Activated naive CD4-positive, alpha-beta T cell treated with anti-CD3 and anti-CD28 coated beads, Interleukin-2, amount 10 ng/mL, durations not matched to agents 7 days and 5 days (primary cell): ENCODE measurements at regions not wholly inside any gene's neighbourhood (a gene's known extent, or its start where the extent isn't known, plus 50 kb on each side); places are given as distances from the start of the nearest gene placed in this dataset.

Experiments
- CTCF ChIA-PET: fragments of 350-600 bp; sonication (Branson Sonifier 250); formaldehyde crosslinking; loops from one replicate; lab custom pipeline; 2021; ENCODE audit warnings: antibody characterized with exemption; lab: Charles Lee
- DNase-seq: peaks from one replicate; pipeline ENCODE4 v3.0.0-alpha.2; 2020
- H3K27ac Mint-ChIP-seq: one replicate; pipeline ENCODE4 v1.8.0; 2021; ENCODE audit warnings: mild to moderate bottlenecking, moderate library complexity, mixed read lengths
- H3K27me3 Mint-ChIP-seq: one replicate; pipeline ENCODE4 v1.8.0; 2021; ENCODE audit warnings: mild to moderate bottlenecking, mixed read lengths
- H3K36me3 Mint-ChIP-seq: one replicate; pipeline ENCODE4 v1.8.0; 2021; ENCODE audit warnings: mixed read lengths
- H3K4me1 Mint-ChIP-seq: one replicate; pipeline ENCODE4 v1.8.0; 2021; ENCODE audit warnings: mixed read lengths
- H3K4me3 Mint-ChIP-seq: one replicate; pipeline ENCODE4 v1.8.0; 2021; ENCODE audit warnings: mild to moderate bottlenecking, moderate library complexity, mixed read lengths
- H3K9me3 Mint-ChIP-seq: one replicate; pipeline ENCODE4 v1.8.0; 2021; ENCODE audit warnings: mixed read lengths

GRCh38 chr3:40843851-40844548 lies 319.2 kb downstream of the ZNF621 start:
- no peaks in the 10 kb centered on the region for H3K4me1 Mint-ChIP-seq
- CTCF ChIA-PET: no interaction called here

GRCh38 chr3:40844896-40845295 lies 320.1 kb downstream of the ZNF621 start:
- no peaks in the 10 kb centered on the region for H3K4me1 Mint-ChIP-seq
- DNase-seq: no peak
- H3K27ac Mint-ChIP-seq: no peak overlapping the region
- CTCF ChIA-PET: no interaction called here
- no peaks in the 10 kb centered on the region for H3K36me3 Mint-ChIP-seq
- no peak overlapping the region for H3K4me3 Mint-ChIP-seq
- H3K27me3 Mint-ChIP-seq: peaks cover 4% of the 10 kb centered on the region
- H3K9me3 Mint-ChIP-seq: no peaks in the 10 kb centered on the region

More at GRCh38 chr3:40843851-40844548, 319.2 kb downstream of the ZNF621 start:
- Mint-ChIP-seq H3K36me3 (no peaks in the 10 kb centered on the region), H3K27ac (no peak overlapping the region), H3K4me3 (no peak overlapping the region), H3K9me3 (no peaks in the 10 kb centered on the region), H3K27me3 (peaks cover 4% of the 10 kb centered on the region)
- DNase-seq: no peak

GRCh38 chr3:40845447-40845846 lies 320.7 kb downstream of the ZNF621 start:
- Mint-ChIP-seq H3K9me3 (no peaks in the 10 kb centered on the region), H3K27me3 (peaks cover 4% of the 10 kb centered on the region), H3K27ac (no peak overlapping the region), H3K36me3 (no peaks in the 10 kb centered on the region), H3K4me3 (no peak overlapping the region), H3K4me1 (no peaks in the 10 kb centered on the region)
- DNase-seq: no peak
- CTCF ChIA-PET: no interaction called here

- DNase-seq: no peak
- Mint-ChIP-seq H3K4me1 (no peaks in the 10 kb centered on the region), H3K4me3 (no peak overlapping the region), H3K36me3 (no peaks in the 10 kb centered on the region), H3K27me3 (peaks cover 4% of the 10 kb centered on the region), H3K27ac (no peak overlapping the region), H3K9me3 (no peaks in the 10 kb centered on the region)
- CTCF ChIA-PET: no interaction called here
Observed at GRCh38 chr3:40845916-40846315, 321.2 kb downstream of the ZNF621 start.

GRCh38 chr3:40846451-40846850 lies 321.7 kb downstream of the ZNF621 start:
- Mint-ChIP-seq H3K9me3 (no peaks in the 10 kb centered on the region), H3K4me1 (no peaks in the 10 kb centered on the region), H3K4me3 (no peak overlapping the region), H3K36me3 (no peaks in the 10 kb centered on the region), H3K27ac (no peak overlapping the region), H3K27me3 (peaks cover 4% of the 10 kb centered on the region)
- DNase-seq: no peak
- CTCF ChIA-PET: no interaction called here

- H3K4me3 Mint-ChIP-seq: no peak overlapping the region
- H3K27me3 Mint-ChIP-seq: peaks cover 4% of the 10 kb centered on the region
- H3K36me3 Mint-ChIP-seq: no peaks in the 10 kb centered on the region
- no peak for DNase-seq
- no peaks in the 10 kb centered on the region for H3K4me1 Mint-ChIP-seq
- H3K9me3 Mint-ChIP-seq: no peaks in the 10 kb centered on the region
- CTCF ChIA-PET: no interaction called here
- no peak overlapping the region for H3K27ac Mint-ChIP-seq
Observed at GRCh38 chr3:40847551-40847992, 322.8 kb downstream of the ZNF621 start.

GRCh38 chr3:40848421-40848820 lies 323.7 kb downstream of the ZNF621 start:
- Mint-ChIP-seq H3K4me1 (no peaks in the 10 kb centered on the region), H3K36me3 (no peaks in the 10 kb centered on the region), H3K4me3 (no peak overlapping the region), H3K27me3 (peaks cover 4% of the 10 kb centered on the region), H3K9me3 (no peaks in the 10 kb centered on the region), H3K27ac (no peak overlapping the region)
- CTCF ChIA-PET: no interaction called here
- no peak for DNase-seq

GRCh38 chr3:40850861-40851260 lies 326.1 kb downstream of the ZNF621 start:
- no peaks in the 10 kb centered on the region for H3K4me1 Mint-ChIP-seq
- no peaks in the 10 kb centered on the region for H3K9me3 Mint-ChIP-seq
- H3K36me3 Mint-ChIP-seq: no peaks in the 10 kb centered on the region
- no peak overlapping the region for H3K27ac Mint-ChIP-seq
- CTCF ChIA-PET: no interaction called here
- H3K4me3 Mint-ChIP-seq: no peak overlapping the region
- H3K27me3 Mint-ChIP-seq: no peaks in the 10 kb centered on the region
- no peak for DNase-seq

GRCh38 chr3:40851836-40852235 lies 327.1 kb downstream of the ZNF621 start:
- Mint-ChIP-seq H3K27me3 (no peaks in the 10 kb centered on the region), H3K4me3 (no peak overlapping the region), H3K9me3 (no peaks in the 10 kb centered on the region), H3K36me3 (no peaks in the 10 kb centered on the region), H3K27ac (no peak overlapping the region), H3K4me1 (no peaks in the 10 kb centered on the region)
- no peak for DNase-seq
- CTCF ChIA-PET: no interaction called here

GRCh38 chr3:40852712-40853111 lies 328.0 kb downstream of the ZNF621 start:
- Mint-ChIP-seq H3K27me3 (no peaks in the 10 kb centered on the region), H3K27ac (no peak overlapping the region), H3K4me3 (no peak overlapping the region), H3K9me3 (no peaks in the 10 kb centered on the region), H3K4me1 (no peaks in the 10 kb centered on the region), H3K36me3 (no peaks in the 10 kb centered on the region)
- DNase-seq: no peak
- CTCF ChIA-PET: no interaction called here

GRCh38 chr3:40853474-40853873 lies 328.7 kb downstream of the ZNF621 start:
- Mint-ChIP-seq H3K27me3 (no peaks in the 10 kb centered on the region), H3K36me3 (no peaks in the 10 kb centered on the region), H3K9me3 (no peaks in the 10 kb centered on the region), H3K4me1 (no peaks in the 10 kb centered on the region), H3K27ac (no peak overlapping the region), H3K4me3 (no peak overlapping the region)
- DNase-seq: no peak
- CTCF ChIA-PET: no interaction called here

- CTCF ChIA-PET: no interaction called here
- H3K36me3 Mint-ChIP-seq: no peaks in the 10 kb centered on the region
- no peaks in the 10 kb centered on the region for H3K4me1 Mint-ChIP-seq
- no peak for DNase-seq
- no peaks in the 10 kb centered on the region for H3K9me3 Mint-ChIP-seq
- no peaks in the 10 kb centered on the region for H3K27me3 Mint-ChIP-seq
- no peak overlapping the region for H3K27ac Mint-ChIP-seq
- H3K4me3 Mint-ChIP-seq: no peak overlapping the region
Observed at GRCh38 chr3:40855871-40856270, 331.1 kb downstream of the ZNF621 start.

GRCh38 chr3:40858364-40859115 lies 333.8 kb downstream of the ZNF621 start:
- Mint-ChIP-seq H3K4me1 (no peaks in the 10 kb centered on the region), H3K27me3 (no peaks in the 10 kb centered on the region), H3K27ac (no peak overlapping the region), H3K9me3 (no peaks in the 10 kb centered on the region), H3K4me3 (no peak overlapping the region), H3K36me3 (no peaks in the 10 kb centered on the region)
- no peak for DNase-seq
- CTCF ChIA-PET: no interaction called here

- Mint-ChIP-seq H3K9me3 (no peaks in the 10 kb centered on the region), H3K36me3 (no peaks in the 10 kb centered on the region), H3K4me3 (no peak overlapping the region), H3K4me1 (no peaks in the 10 kb centered on the region), H3K27ac (no peak overlapping the region), H3K27me3 (peaks cover 3% of the 10 kb centered on the region)
- no peak for DNase-seq
- CTCF ChIA-PET: no interaction called here
Observed at GRCh38 chr3:40862946-40863345, 336.4 kb upstream of the CTNNB1 start.

GRCh38 chr3:40864146-40864782 lies 335.0 kb upstream of the CTNNB1 start:
- Mint-ChIP-seq H3K4me1 (no peaks in the 10 kb centered on the region), H3K4me3 (no peak overlapping the region), H3K36me3 (no peaks in the 10 kb centered on the region), H3K27ac (no peak overlapping the region), H3K27me3 (peaks cover 3% of the 10 kb centered on the region), H3K9me3 (no peaks in the 10 kb centered on the region)
- CTCF ChIA-PET: no interaction called here
- no peak for DNase-seq
